ENCODE measurements at regions not wholly inside any gene's neighbourhood (a gene's known extent, or its start where the extent isn't known, plus 50 kb on each side); places are given as distances from the start of the nearest gene placed in this dataset.
"Not testable (repeated sequence)": the region's sequence is repeated elsewhere in the genome, so short reads cannot be mapped to it uniquely, and the experiment has no call there.

- Histone ChIP-seq H3K4me2 (no peak overlapping the region), H3K9me3 (replicated peaks in 1 of 11) (peaks cover 15 to 24% (median 22%) of the 10 kb centered on the region in 11 experiments), H3K27me3 (no peaks in the 10 kb centered on the region), H3K27ac (no peak overlapping the region), H4K20me1 (no peaks in the 10 kb centered on the region), H3K4me3 (no peak overlapping the region), H3K9ac (no peak overlapping the region), H3K4me1 (no peaks in the 10 kb centered on the region), H3K36me3 (no peaks in the 10 kb centered on the region)
- no peak for TF ChIP-seq Cebpa-rat (IDR thresholded peaks at IDR 0.05)
These were observed 1481.7 kb downstream of the AMY1C start for GRCh38 chr1:105231378-105231777.

GRCh38 chr1:105243411-105243810 lies 1493.7 kb downstream of the AMY1C start:
- Histone ChIP-seq H3K27me3 (no peaks in the 10 kb centered on the region), H3K4me3 (no peak overlapping the region), H3K4me1 (no peaks in the 10 kb centered on the region), H3K9me3 (replicated peaks in 1 of 11) (no peaks in the 10 kb centered on the region), H3K27ac (no peak overlapping the region), H3K9ac (no peak overlapping the region), H4K20me1 (no peaks in the 10 kb centered on the region), H3K36me3 (no peaks in the 10 kb centered on the region), H3K4me2 (no peak overlapping the region)
- no peak for TF ChIP-seq Cebpa-rat (IDR thresholded peaks at IDR 0.05)

GRCh38 chr1:105243969-105244368 lies 1494.3 kb downstream of the AMY1C start:
- no peak overlapping the region for H3K4me2 ChIP-seq
- H3K27ac ChIP-seq: no peak overlapping the region
- no peaks in the 10 kb centered on the region for H3K36me3 ChIP-seq
- no peak for TF ChIP-seq Cebpa-rat (IDR thresholded peaks at IDR 0.05)
- H3K9me3 ChIP-seq (replicated peaks in 1 of 11): no peaks in the 10 kb centered on the region
- H3K9ac ChIP-seq: no peak overlapping the region
- H4K20me1 ChIP-seq: no peaks in the 10 kb centered on the region
- H3K4me3 ChIP-seq: no peak overlapping the region
- H3K4me1 ChIP-seq: no peaks in the 10 kb centered on the region
- H3K27me3 ChIP-seq: no peaks in the 10 kb centered on the region

GRCh38 chr1:105254906-105255305 lies 1505.2 kb downstream of the AMY1C start:
- no peaks in the 10 kb centered on the region for H4K20me1 ChIP-seq
- no peaks in the 10 kb centered on the region for H3K27me3 ChIP-seq
- H3K4me3 ChIP-seq: no peak overlapping the region
- no peak for TF ChIP-seq Cebpa-rat (IDR thresholded peaks at IDR 0.05)
- no peaks in the 10 kb centered on the region for H3K4me1 ChIP-seq
- no peak overlapping the region for H3K4me2 ChIP-seq
- no peaks in the 10 kb centered on the region for H3K36me3 ChIP-seq
- no peak overlapping the region for H3K9ac ChIP-seq
- H3K27ac ChIP-seq: no peak overlapping the region
- no peaks in the 10 kb centered on the region for H3K9me3 ChIP-seq (replicated peaks in 1 of 11)

- Histone ChIP-seq H3K36me3 (no peaks in the 10 kb centered on the region), H3K9me3 (replicated peaks in 1 of 11) (peaks cover 0 to 12% (median 7%) of the 10 kb centered on the region in 11 experiments; a peak in 8 of 22 replicates), H3K27ac (no peak overlapping the region), H3K4me1 (no peaks in the 10 kb centered on the region), H4K20me1 (no peaks in the 10 kb centered on the region), H3K27me3 (no peaks in the 10 kb centered on the region), H3K9ac (no peak overlapping the region), H3K4me2 (no peak overlapping the region), H3K4me3 (no peak overlapping the region)
- TF ChIP-seq Cebpa-rat (IDR thresholded peaks at IDR 0.05): no peak
These were observed 1510.3 kb downstream of the AMY1C start for GRCh38 chr1:105260001-105260400.

GRCh38 chr1:105270966-105271365 lies 1521.3 kb downstream of the AMY1C start:
- Histone ChIP-seq H3K27me3 (no peaks in the 10 kb centered on the region), H4K20me1 (no peaks in the 10 kb centered on the region), H3K36me3 (no peaks in the 10 kb centered on the region), H3K27ac (no peak overlapping the region), H3K9me3 (replicated peaks in 1 of 11) (peaks cover 0 to 16% (median 0%) of the 10 kb centered on the region in 11 experiments; a peak in 2 of 22 replicates), H3K9ac (no peak overlapping the region), H3K4me3 (no peak overlapping the region), H3K4me2 (no peak overlapping the region), H3K4me1 (peaks cover 0 to 9% (median 3%) of the 10 kb centered on the region in 10 experiments; a peak in 8 of 20 replicates)
- no peak for TF ChIP-seq Cebpa-rat (IDR thresholded peaks at IDR 0.05)

- not testable (repeated sequence) for H3K27ac ChIP-seq, H3K4me1 ChIP-seq, H3K36me3 ChIP-seq, H3K4me2 ChIP-seq, H4K20me1 ChIP-seq, H3K9ac ChIP-seq, H3K27me3 ChIP-seq, H3K4me3 ChIP-seq
- H3K9me3 ChIP-seq (replicated peaks in 1 of 11): peaks cover 0 to 16% (median 0%) of the 10 kb centered on the region in 11 experiments; a peak in 2 of 22 replicates
These were observed 1522.7 kb downstream of the AMY1C start for GRCh38 chr1:105272376-105272775.

GRCh38 chr1:105294838-105295237 lies 1545.1 kb downstream of the AMY1C start:
- Histone ChIP-seq H3K4me3 (no peak overlapping the region), H3K4me2 (no peak overlapping the region)
- TF ChIP-seq Cebpa-rat (IDR thresholded peaks at IDR 0.05): no peak

GRCh38 chr1:105310063-105310462 lies 1560.4 kb downstream of the AMY1C start:
- TF ChIP-seq Cebpa-rat (IDR thresholded peaks at IDR 0.05): no peak
- Histone ChIP-seq H3K4me3 (no peak overlapping the region), H4K20me1 (no peaks in the 10 kb centered on the region), H3K4me2 (no peak overlapping the region), H3K9me3 (replicated peaks in 1 of 11) (no peaks in the 10 kb centered on the region), H3K27ac (no peak overlapping the region), H3K27me3 (no peaks in the 10 kb centered on the region), H3K36me3 (no peaks in the 10 kb centered on the region), H3K9ac (no peak overlapping the region), H3K4me1 (no peaks in the 10 kb centered on the region)

More at GRCh38 chr1:105294838-105295237, 1545.1 kb downstream of the AMY1C start:
- H3K4me1 ChIP-seq: no peaks in the 10 kb centered on the region
- no peak overlapping the region for H3K27ac ChIP-seq
- H3K36me3 ChIP-seq: no peaks in the 10 kb centered on the region
- no peaks in the 10 kb centered on the region for H4K20me1 ChIP-seq
- H3K27me3 ChIP-seq: no peaks in the 10 kb centered on the region
- H3K9ac ChIP-seq: no peak overlapping the region
- H3K9me3 ChIP-seq (replicated peaks in 1 of 11): peaks cover 0 to 4% (median 0%) of the 10 kb centered on the region in 11 experiments; a peak in 2 of 22 replicates

GRCh38 chr1:105317976-105318375 lies 1568.3 kb downstream of the AMY1C start:
- no peak overlapping the region for H3K4me2 ChIP-seq
- H3K27ac ChIP-seq: no peak overlapping the region
- TF ChIP-seq Cebpa-rat (IDR thresholded peaks at IDR 0.05): no peak
- H3K27me3 ChIP-seq: no peaks in the 10 kb centered on the region
- no peaks in the 10 kb centered on the region for H3K36me3 ChIP-seq
- peaks cover 5 to 7% (median 6%) of the 10 kb centered on the region in 11 experiments; a peak in 15 of 22 replicates for H3K9me3 ChIP-seq (replicated peaks in 1 of 11)
- H3K4me3 ChIP-seq: no peak overlapping the region
- no peaks in the 10 kb centered on the region for H3K4me1 ChIP-seq
- H4K20me1 ChIP-seq: no peaks in the 10 kb centered on the region
- H3K9ac ChIP-seq: no peak overlapping the region
